ENCODE measurements at regions not wholly inside any gene's neighbourhood (a gene's known extent, or its start where the extent isn't known, plus 50 kb on each side); places are given as distances from the start of the nearest gene placed in this dataset.

DNA sequence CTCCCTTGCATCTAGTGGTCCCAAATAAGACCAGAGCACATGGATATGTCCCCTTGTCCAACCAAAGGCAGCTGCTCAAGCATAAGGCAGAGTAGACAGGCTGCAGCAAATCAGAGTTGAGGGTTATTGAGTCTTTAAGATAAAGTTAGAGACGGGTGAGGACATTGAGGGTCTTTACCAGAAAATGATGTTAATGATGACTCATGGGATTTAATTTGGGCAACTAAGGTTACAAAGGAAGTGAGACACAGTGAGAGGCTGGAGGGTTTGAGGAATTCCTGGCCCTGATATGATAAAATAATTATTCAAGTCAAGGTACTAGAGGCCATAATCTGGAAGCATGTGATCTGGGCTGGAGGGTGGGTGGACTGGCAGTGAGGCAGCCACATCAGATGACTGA, 133.6 kb downstream of the ALDH8A1 start:
- Histone ChIP-seq H3K9ac (no peak overlapping the region), H3K27ac (peak overlapping the region; percentile 9), H3K9me3 (ENCODE audit: control insufficient read depth, low read length) (no peaks in the 10 kb centered on the region), H3K4me2 (ENCODE audit: low read length) (no peak overlapping the region), H3K79me2 (no peaks in the 10 kb centered on the region), H3K4me1 (peaks cover 23% of the 10 kb centered on the region), H3K27me3 (ENCODE audit: control insufficient read depth, insufficient read depth, low read length) (no peaks in the 10 kb centered on the region), H3K36me3 (ENCODE audit: control insufficient read depth, insufficient read depth, low read length) (no peaks in the 10 kb centered on the region), H3K4me3 (ENCODE audit: low read depth, low read length) (no peak overlapping the region), H2AFZ (peak overlapping the region; percentile 67)
- TF ChIP-seq, protein P1, sequence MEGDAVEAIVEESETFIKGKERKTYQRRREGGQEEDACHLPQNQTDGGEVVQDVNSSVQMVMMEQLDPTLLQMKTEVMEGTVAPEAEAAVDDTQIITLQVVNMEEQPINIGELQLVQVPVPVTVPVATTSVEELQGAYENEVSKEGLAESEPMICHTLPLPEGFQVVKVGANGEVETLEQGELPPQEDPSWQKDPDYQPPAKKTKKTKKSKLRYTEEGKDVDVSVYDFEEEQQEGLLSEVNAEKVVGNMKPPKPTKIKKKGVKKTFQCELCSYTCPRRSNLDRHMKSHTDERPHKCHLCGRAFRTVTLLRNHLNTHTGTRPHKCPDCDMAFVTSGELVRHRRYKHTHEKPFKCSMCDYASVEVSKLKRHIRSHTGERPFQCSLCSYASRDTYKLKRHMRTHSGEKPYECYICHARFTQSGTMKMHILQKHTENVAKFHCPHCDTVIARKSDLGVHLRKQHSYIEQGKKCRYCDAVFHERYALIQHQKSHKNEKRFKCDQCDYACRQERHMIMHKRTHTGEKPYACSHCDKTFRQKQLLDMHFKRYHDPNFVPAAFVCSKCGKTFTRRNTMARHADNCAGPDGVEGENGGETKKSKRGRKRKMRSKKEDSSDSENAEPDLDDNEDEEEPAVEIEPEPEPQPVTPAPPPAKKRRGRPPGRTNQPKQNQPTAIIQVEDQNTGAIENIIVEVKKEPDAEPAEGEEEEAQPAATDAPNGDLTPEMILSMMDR (IDR thresholded peaks at IDR 0.05) = no peak

DNA sequence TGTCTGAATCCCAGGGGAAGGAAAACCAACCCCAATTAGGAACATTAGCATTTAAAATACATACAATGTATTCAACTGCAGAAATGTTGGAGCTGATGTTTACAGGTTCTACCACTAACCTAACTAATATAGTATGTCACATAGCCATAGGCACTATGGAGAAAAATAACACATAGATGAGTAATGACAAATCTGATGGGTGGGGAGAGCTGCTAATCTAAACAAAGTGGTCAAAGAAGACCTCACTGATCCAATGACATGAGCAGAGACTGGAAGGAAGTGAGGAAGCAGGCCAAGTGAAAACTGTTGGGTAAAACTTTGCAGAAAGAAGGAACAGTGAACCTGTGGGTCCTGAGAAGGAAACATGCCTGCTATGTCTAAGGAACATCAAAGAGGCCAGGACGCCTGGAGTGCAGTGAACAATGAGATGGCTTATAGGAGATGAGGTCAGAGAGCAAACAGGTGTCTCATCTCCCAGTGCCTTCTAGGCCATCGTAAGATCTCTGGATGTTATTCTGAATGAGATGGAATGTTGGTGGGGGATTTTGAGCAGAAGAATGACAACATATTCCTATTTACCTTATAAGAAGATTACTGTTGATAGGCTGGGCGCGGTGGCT, 135.7 kb downstream of the ALDH8A1 start:
- H3K79me2 ChIP-seq = no peaks in the 10 kb centered on the region
- no peak overlapping the region for H3K27ac ChIP-seq
- no peaks in the 10 kb centered on the region for H3K36me3 ChIP-seq (ENCODE audit: control insufficient read depth, insufficient read depth, low read length)
- peaks cover 10% of the 10 kb centered on the region for H3K4me1 ChIP-seq
- no peaks in the 10 kb centered on the region for H3K9me3 ChIP-seq (ENCODE audit: control insufficient read depth, low read length)
- TF ChIP-seq, protein P1 (IDR thresholded peaks at IDR 0.05) = no peak
- H3K9ac ChIP-seq = no peak overlapping the region
- no peak overlapping the region for H3K4me2 ChIP-seq (ENCODE audit: low read length)
- no peak overlapping the region for H2AFZ ChIP-seq
- no peak overlapping the region for H3K4me3 ChIP-seq (ENCODE audit: low read depth, low read length)
- H3K27me3 ChIP-seq (ENCODE audit: control insufficient read depth, insufficient read depth, low read length) = no peaks in the 10 kb centered on the region

DNA sequence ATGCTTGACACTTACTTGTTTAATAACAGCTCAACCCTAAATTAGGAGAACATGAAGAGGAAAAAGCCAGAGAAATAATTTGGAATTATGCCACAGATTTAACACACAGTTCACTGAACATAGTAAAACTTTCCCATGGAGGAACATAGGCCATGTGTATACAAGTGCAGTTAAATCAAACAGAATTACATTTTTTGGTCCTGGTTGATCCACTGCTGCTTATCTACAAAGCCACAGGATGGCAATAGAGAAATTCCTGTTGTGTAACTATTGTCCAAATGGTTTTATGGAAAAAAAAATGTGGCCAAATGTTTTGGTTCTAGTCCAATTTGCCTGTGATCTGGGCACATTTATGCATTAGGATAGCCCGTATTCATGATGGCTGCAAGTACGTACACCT, 136.8 kb downstream of the ALDH8A1 start:
- Histone ChIP-seq H3K9me3 (ENCODE audit: control insufficient read depth, low read length) (no peaks in the 10 kb centered on the region), H3K4me1 (peaks cover 9% of the 10 kb centered on the region), H3K79me2 (no peaks in the 10 kb centered on the region), H3K27me3 (ENCODE audit: control insufficient read depth, insufficient read depth, low read length) (no peaks in the 10 kb centered on the region), H3K27ac (no peak overlapping the region), H3K4me3 (ENCODE audit: low read depth, low read length) (no peak overlapping the region), H3K9ac (no peak overlapping the region), H3K4me2 (ENCODE audit: low read length) (no peak overlapping the region), H2AFZ (no peak overlapping the region), H3K36me3 (ENCODE audit: control insufficient read depth, insufficient read depth, low read length) (no peaks in the 10 kb centered on the region)
- TF ChIP-seq, protein P1 (IDR thresholded peaks at IDR 0.05) = no peak

DNA sequence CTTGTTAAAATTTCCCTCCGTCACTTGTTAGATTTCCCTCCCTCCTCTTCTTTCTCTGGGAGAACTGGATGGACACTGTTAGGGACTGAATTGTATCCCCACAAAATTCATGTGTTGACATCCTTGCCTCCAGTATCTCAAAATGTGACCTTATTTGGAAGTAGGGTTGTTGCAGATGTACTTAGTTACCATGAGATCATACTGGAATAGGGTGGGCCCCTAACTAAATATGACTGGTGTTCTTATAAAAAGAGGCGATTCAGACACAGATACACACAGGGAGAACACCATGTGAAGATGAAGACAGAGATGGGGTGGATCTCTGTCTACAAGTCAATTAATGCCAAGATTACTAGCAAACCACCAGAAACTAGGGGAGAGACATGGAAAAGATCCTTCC, 139.5 kb downstream of the ALDH8A1 start:
- Histone ChIP-seq H3K9ac (no peak overlapping the region), H3K36me3 (ENCODE audit: control insufficient read depth, insufficient read depth, low read length) (no peaks in the 10 kb centered on the region), H3K9me3 (ENCODE audit: control insufficient read depth, low read length) (no peaks in the 10 kb centered on the region), H3K27me3 (ENCODE audit: control insufficient read depth, insufficient read depth, low read length) (no peaks in the 10 kb centered on the region), H3K79me2 (no peaks in the 10 kb centered on the region), H2AFZ (no peak overlapping the region), H3K4me2 (ENCODE audit: low read length) (no peak overlapping the region), H3K4me3 (ENCODE audit: low read depth, low read length) (no peak overlapping the region), H3K27ac (no peak overlapping the region), H3K4me1 (no peaks in the 10 kb centered on the region)
- TF ChIP-seq, protein P1 (IDR thresholded peaks at IDR 0.05) = no peak

DNA sequence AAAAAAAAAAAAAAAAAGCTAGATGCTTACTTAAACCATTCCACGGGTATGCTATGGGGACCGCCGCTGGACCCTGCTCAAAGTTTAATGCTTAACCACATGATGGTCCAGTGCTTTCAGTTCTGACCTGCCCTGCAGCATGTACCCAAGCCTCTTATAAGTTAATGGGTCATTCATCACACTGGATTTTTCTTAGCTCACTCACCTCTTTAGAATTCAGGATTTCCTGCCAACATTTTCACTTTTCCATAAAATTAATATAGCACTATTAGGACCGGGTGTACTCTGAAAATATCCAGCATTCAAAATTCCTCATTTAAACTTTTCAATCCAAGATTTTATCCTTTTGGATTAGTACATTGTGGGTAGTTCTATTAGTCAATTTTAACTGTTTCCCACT, 140.8 kb downstream of the ALDH8A1 start:
- Histone ChIP-seq H3K9ac (no peak overlapping the region), H3K27me3 (ENCODE audit: control insufficient read depth, insufficient read depth, low read length) (no peaks in the 10 kb centered on the region), H3K79me2 (no peaks in the 10 kb centered on the region), H3K4me1 (no peaks in the 10 kb centered on the region), H2AFZ (no peak overlapping the region), H3K9me3 (ENCODE audit: control insufficient read depth, low read length) (no peaks in the 10 kb centered on the region), H3K4me2 (ENCODE audit: low read length) (no peak overlapping the region), H3K4me3 (ENCODE audit: low read depth, low read length) (no peak overlapping the region), H3K36me3 (ENCODE audit: control insufficient read depth, insufficient read depth, low read length) (no peaks in the 10 kb centered on the region), H3K27ac (no peak overlapping the region)
- TF ChIP-seq, protein P1 (IDR thresholded peaks at IDR 0.05) = no peak
